GM12878 (cell line): ENCODE measurements at regions not wholly inside any gene's neighbourhood (a gene's known extent, or its start where the extent isn't known, plus 50 kb on each side); places are given as distances from the start of the nearest gene placed in this dataset.

Source experiments
- CREB1 ChIP-seq: IDR thresholded peaks from 2 replicates; pipeline ENCODE4 v1.6.1; 2012; ENCODE audit warnings: low read depth, mild to moderate bottlenecking, inconsistent platforms
- CTCF ChIP-seq, 3 experiments: IDR thresholded peaks in 2 of 3; conservative IDR thresholded peaks in 1 of 3; 2 replicates each; pipeline ENCODE4 v1.5.1; 2011; ENCODE audit warnings: low read depth in 3 of 3, low read length in 3 of 3, mild to moderate bottlenecking in 3 of 3, control low read depth in 2 of 3, moderate library complexity in 2 of 3, inconsistent platforms in 1 of 3, mixed read lengths in 1 of 3; ENCODE audit not compliant: control insufficient read depth in 2 of 3, insufficient read depth in 1 of 3; ENCODE audit errors: extremely low read depth in 1 of 3
- EED ChIP-seq: sonication (generic); IDR thresholded peaks from 2 replicates; pipeline ENCODE4 v1.6.1; 2016; ENCODE audit warnings: antibody characterized with exemption, low read depth
- IRF4 ChIP-seq: IDR thresholded peaks from 2 replicates; pipeline ENCODE4 v1.6.1; 2011; ENCODE audit warnings: low read depth, low read length
- KDM1A ChIP-seq: fragments of 200-600 bp; sonication (generic); IDR thresholded peaks from 2 replicates; pipeline ENCODE4 v1.6.1; 2016; ENCODE audit warnings: borderline replicate concordance
- LARP7 ChIP-seq: fragments of 450-650 bp; IDR thresholded peaks from 2 replicates; pipeline ENCODE4 v1.6.1; 2017; ENCODE audit warnings: mild to moderate bottlenecking
- MAX ChIP-seq: IDR thresholded peaks from 2 replicates; pipeline ENCODE4 v1.6.1; 2012; ENCODE audit warnings: low read depth, low read length, improper control_type of control experiment
- NFIC ChIP-seq: IDR thresholded peaks from 2 replicates; pipeline ENCODE4 v1.6.1; 2012; ENCODE audit warnings: low read depth, mild to moderate bottlenecking, inconsistent platforms, low read length, moderate library complexity
- NFYB ChIP-seq: IDR thresholded peaks from 2 replicates; pipeline ENCODE4 v1.6.1; 2011; ENCODE audit warnings: low read depth, mild to moderate bottlenecking, low read length, improper control_type of control experiment, moderate library complexity; ENCODE audit not compliant: insufficient read depth
- PAX5 ChIP-seq: IDR thresholded peaks from 2 replicates; pipeline ENCODE4 v1.6.1; 2011; ENCODE audit warnings: low read depth, low read length, borderline replicate concordance
- POLR2A ChIP-seq: IDR thresholded peaks from 2 replicates; pipeline ENCODE4 v1.6.1; 2011; ENCODE audit warnings: low read depth, mild to moderate bottlenecking, low read length
- RFX5 ChIP-seq: IDR thresholded peaks from 2 replicates; pipeline ENCODE4 v1.6.1; 2011; ENCODE audit warnings: low read depth, low read length, improper control_type of control experiment
- YY1 ChIP-seq: IDR thresholded peaks from 2 replicates; pipeline ENCODE4 v1.6.1; 2011; ENCODE audit warnings: low read depth, mild to moderate bottlenecking, low read length

GRCh38 chr6:74609871-74610270 is 596.0 kb downstream of the COL12A1 start:
- no peak for TF ChIP-seq IRF4
- no peak for TF ChIP-seq CTCF (IDR thresholded peaks at IDR 0.05 in 2 of 3, conservative IDR thresholded peaks at IDR 0.05 in 1 of 3; ENCODE audit: control insufficient read depth in 2 of 3, extremely low read depth in 1 of 3, insufficient read depth in 1 of 3, low read depth in 3 of 3, low read length in 3 of 3)
- TF ChIP-seq RFX5, result no peak
- TF ChIP-seq EED, result no peak
- TF ChIP-seq NFIC, result no peak
- no peak for TF ChIP-seq PAX5
- TF ChIP-seq MAX, result no peak
- no peak for TF ChIP-seq CREB1
- no peak for TF ChIP-seq POLR2A
- no peak for TF ChIP-seq LARP7
- no peak for TF ChIP-seq KDM1A
- no peak for TF ChIP-seq NFYB
- TF ChIP-seq YY1, result no peak
